Subcutaneous abdominal adipose tissue (tissue), 5 donors: ENCODE measurements at regions not wholly inside any gene's neighbourhood (a gene's known extent, or its start where the extent isn't known, plus 50 kb on each side); places are given as distances from the start of the nearest gene placed in this dataset.

ENCODE experiments used
- H3K27ac ChIP-seq: one replicate; pipeline ENCODE4 v1.7.0; 2013; ENCODE audit warnings: low read depth, mild to moderate bottlenecking, inconsistent platforms, low read length, moderate library complexity
- H3K27me3 ChIP-seq, 5 donors: one replicate each; pipeline ENCODE4 v1.7.0; 2013; ENCODE audit warnings: low read length in 5 of 5, inconsistent platforms in 1 of 5; ENCODE audit not compliant: control insufficient read depth in 5 of 5, insufficient read depth in 4 of 5
- H3K36me3 ChIP-seq, 5 donors: one replicate each; pipeline ENCODE4 v1.7.0; 2013; ENCODE audit warnings: low read length in 5 of 5; ENCODE audit not compliant: control insufficient read depth in 5 of 5, insufficient read depth in 5 of 5
- H3K4me1 ChIP-seq, 5 donors: one replicate each; pipeline ENCODE4 v1.7.0; 2013; ENCODE audit warnings: low read length in 5 of 5, mild to moderate bottlenecking in 3 of 5, moderate library complexity in 1 of 5; ENCODE audit not compliant: control insufficient read depth in 5 of 5, insufficient read depth in 5 of 5
- H3K4me3 ChIP-seq, 5 donors: one replicate each; pipeline ENCODE4 v1.7.0; 2013; ENCODE audit warnings: low read length in 5 of 5, low read depth in 1 of 5
- H3K9ac ChIP-seq, 5 donors: one replicate each; pipeline ENCODE4 v1.7.0; 2013; ENCODE audit warnings: low read length in 5 of 5, mild to moderate bottlenecking in 4 of 5, moderate library complexity in 3 of 5
- H3K9me3 ChIP-seq, 5 donors: one replicate each; pipeline ENCODE4 v1.7.0; 2013; ENCODE audit warnings: low read length in 5 of 5; ENCODE audit not compliant: control insufficient read depth in 5 of 5
- donor health status: healthy.
- donor health status: healthy.
- donor health status: healthy.
- donor health status: healthy.
- donor health status: healthy.

DNA sequence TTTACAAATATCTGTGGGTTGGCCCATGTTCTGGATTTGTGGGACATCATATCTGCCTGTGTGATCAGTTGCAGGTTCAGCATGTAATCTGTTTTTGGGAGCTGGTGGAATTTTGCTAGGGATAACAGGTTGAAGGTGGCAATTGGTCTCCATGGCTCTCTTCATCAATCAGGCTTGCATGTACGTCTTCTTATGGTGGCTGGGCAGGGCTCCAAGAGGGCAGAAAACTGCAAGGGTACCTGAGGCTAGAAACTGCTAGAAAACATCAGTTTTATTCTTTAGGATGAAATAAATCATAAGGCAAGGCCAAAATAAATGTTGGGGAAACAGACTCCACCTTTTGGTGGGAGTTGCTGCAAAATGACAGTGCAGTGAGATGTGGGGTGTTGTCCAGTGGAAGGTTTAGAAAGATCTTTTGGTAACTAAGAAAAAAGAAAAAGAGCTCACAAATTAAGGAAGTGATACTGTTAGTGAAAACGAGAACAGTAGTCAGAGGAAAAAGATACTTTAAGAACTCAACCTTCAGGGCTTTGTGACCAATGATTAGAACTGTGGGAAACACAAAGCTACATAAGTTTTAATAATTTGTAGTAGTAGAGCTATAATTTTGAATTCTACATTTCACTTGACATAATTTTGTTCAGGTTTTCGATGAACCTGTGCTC, 300.7 kb upstream of the IZUMO3 start:
- no peaks in the 10 kb centered on the region for H3K36me3 ChIP-seq
- H3K4me3 ChIP-seq: no peak overlapping the region
- no peaks in the 10 kb centered on the region for H3K9me3 ChIP-seq
- H3K9ac ChIP-seq: no peak overlapping the region
- no peak overlapping the region for H3K27ac ChIP-seq
- no peaks in the 10 kb centered on the region for H3K27me3 ChIP-seq
- H3K4me1 ChIP-seq: peaks cover 0 to 5% (median 0%) of the 10 kb centered on the region in 5 donors

GRCh38 chr9:24844217-24844616, 298.5 kb upstream of the IZUMO3 start:
- peaks cover 0 to 5% (median 0%) of the 10 kb centered on the region in 5 donors for H3K4me1 ChIP-seq
- H3K4me3 ChIP-seq: no peak overlapping the region
- H3K36me3 ChIP-seq: no peaks in the 10 kb centered on the region
- H3K27ac ChIP-seq: no peak overlapping the region
- no peak overlapping the region for H3K9ac ChIP-seq
- no peaks in the 10 kb centered on the region for H3K27me3 ChIP-seq
- H3K9me3 ChIP-seq: no peaks in the 10 kb centered on the region

- Histone ChIP-seq H3K4me3 (no peak overlapping the region), H3K27ac (no peak overlapping the region), H3K36me3 (no peaks in the 10 kb centered on the region), H3K27me3 (no peaks in the 10 kb centered on the region), H3K9ac (no peak overlapping the region), H3K9me3 (no peaks in the 10 kb centered on the region), H3K4me1 (peaks cover 0 to 5% (median 0%) of the 10 kb centered on the region in 5 donors)
These were observed 296.3 kb upstream of the IZUMO3 start for GRCh38 chr9:24841993-24842392.

DNA sequence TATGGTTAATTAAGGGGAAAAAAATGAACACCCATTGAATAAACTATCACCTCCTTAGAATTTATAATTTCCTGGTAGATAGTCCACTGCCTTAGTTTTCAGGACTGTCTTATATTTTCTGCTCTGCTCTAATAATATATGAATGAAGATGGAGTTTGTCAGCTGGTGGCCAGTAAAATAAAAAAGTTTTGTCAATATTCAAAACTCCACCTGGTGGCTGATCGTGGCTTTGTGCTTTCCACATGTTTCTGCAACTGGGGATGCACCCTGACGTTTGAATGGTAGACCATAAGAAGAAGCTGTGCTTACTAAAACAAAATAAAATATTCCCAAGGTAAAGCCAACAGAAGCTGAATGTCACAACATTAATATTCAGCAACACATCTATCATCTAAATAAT, 286.6 kb upstream of the IZUMO3 start:
- Histone ChIP-seq H3K27ac (no peak overlapping the region), H3K9me3 (no peaks in the 10 kb centered on the region), H3K9ac (no peak overlapping the region), H3K27me3 (no peaks in the 10 kb centered on the region), H3K36me3 (no peaks in the 10 kb centered on the region), H3K4me3 (no peak overlapping the region), H3K4me1 (no peaks in the 10 kb centered on the region)

DNA sequence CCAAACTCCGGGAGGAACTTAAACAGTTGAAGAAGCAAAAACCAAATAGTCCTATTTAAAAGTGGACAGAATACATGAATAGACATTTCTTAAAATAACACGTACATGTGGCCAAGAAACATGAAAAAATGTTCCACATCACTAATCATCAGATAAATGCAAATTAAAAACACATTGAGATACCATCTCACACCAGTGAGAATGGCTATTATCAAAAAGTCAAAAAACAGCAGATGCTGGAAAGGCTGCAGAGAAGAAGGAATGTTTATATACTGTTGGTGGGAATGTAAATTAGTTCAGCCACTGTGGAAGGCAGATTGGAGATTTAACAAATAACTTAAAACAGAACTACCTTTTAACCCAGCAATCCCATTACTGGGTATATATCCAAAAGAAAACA, 283.0 kb upstream of the IZUMO3 start:
- H3K27me3 ChIP-seq: no peaks in the 10 kb centered on the region
- no peak overlapping the region for H3K4me3 ChIP-seq
- H3K9ac ChIP-seq: no peak overlapping the region
- H3K9me3 ChIP-seq: no peaks in the 10 kb centered on the region
- H3K27ac ChIP-seq: no peak overlapping the region
- H3K36me3 ChIP-seq: no peaks in the 10 kb centered on the region
- H3K4me1 ChIP-seq: no peaks in the 10 kb centered on the region

DNA sequence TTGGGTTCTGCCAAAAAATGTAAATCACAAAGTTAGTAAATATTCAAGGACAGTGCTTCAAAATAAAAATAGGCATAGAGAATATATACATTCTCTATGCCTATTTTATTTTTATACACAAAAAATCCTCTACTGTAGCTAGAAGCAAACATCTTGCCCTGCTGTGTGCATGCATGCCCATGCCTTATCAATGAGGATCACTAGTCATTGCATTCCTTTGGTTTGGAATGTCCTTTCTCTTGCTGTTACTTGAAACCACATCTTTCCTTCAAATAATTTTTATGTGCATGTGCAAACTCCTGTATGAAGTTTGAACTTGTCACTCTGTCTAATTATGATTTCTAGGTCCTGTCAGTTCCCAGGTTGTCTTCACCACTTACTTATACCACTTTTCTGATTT, 278.9 kb upstream of the IZUMO3 start:
- no peak overlapping the region for H3K27ac ChIP-seq
- H3K36me3 ChIP-seq: no peaks in the 10 kb centered on the region
- no peak overlapping the region for H3K4me3 ChIP-seq
- H3K9me3 ChIP-seq: no peaks in the 10 kb centered on the region
- no peaks in the 10 kb centered on the region for H3K27me3 ChIP-seq
- no peaks in the 10 kb centered on the region for H3K4me1 ChIP-seq
- no peak overlapping the region for H3K9ac ChIP-seq

DNA sequence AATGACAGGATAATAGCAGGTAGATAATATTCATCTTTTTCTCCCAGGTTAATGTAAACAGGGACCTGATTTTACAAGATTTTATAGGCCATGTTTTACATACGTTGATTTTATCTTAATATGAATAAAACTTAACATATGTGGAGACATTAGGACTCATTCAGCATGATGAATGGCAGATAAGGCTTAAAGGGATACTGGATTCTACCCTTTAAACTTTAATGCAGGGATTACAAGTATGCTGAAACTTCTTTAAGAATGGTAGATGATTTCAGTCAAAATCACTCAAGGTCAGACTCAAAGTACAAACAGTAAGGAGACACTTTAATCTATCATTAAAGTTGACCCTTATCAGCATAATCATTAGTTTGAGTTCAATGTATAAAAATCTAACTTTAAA, 274.5 kb upstream of the IZUMO3 start:
- Histone ChIP-seq H3K27ac (no peak overlapping the region), H3K9ac (no peak overlapping the region), H3K9me3 (no peaks in the 10 kb centered on the region), H3K27me3 (no peaks in the 10 kb centered on the region), H3K4me1 (no peaks in the 10 kb centered on the region), H3K4me3 (no peak overlapping the region), H3K36me3 (no peaks in the 10 kb centered on the region)

- no peak overlapping the region for H3K9ac ChIP-seq
These were observed 272.1 kb upstream of the IZUMO3 start for GRCh38 chr9:24817756-24818155.

DNA sequence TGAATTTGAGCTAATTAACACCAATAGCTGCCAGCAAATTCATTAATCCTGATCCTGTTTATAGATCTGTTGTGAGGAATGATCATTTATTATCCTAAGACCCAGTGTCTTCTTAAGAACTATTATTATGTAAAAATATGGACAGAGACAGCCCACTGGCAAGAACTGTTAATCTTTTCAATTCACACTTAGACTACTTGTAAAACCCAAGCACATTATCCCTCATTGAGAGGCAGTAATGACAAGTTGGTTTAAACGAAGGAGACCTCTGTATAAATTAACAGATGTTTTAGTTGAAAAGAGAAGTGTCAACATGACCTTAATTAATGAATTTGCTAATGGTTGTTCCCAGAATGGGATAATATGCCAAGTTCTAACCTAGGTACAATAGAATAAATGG, 270.3 kb upstream of the IZUMO3 start:
- H3K4me3 ChIP-seq: no peak overlapping the region
- no peak overlapping the region for H3K9ac ChIP-seq
- H3K27ac ChIP-seq: no peak overlapping the region

More at GRCh38 chr9:24817756-24818155, 272.1 kb upstream of the IZUMO3 start:
- Histone ChIP-seq H3K9me3 (peaks cover 0 to under 1% (median 0%) of the 10 kb centered on the region in 5 donors), H3K27me3 (no peaks in the 10 kb centered on the region), H3K27ac (no peak overlapping the region), H3K36me3 (no peaks in the 10 kb centered on the region), H3K4me1 (no peaks in the 10 kb centered on the region), H3K4me3 (no peak overlapping the region)

GRCh38 chr9:24801344-24801743, 255.6 kb upstream of the IZUMO3 start:
- Histone ChIP-seq H3K27ac (no peak overlapping the region), H3K27me3 (no peaks in the 10 kb centered on the region), H3K4me1 (no peaks in the 10 kb centered on the region), H3K36me3 (no peaks in the 10 kb centered on the region), H3K9ac (no peak overlapping the region), H3K9me3 (no peaks in the 10 kb centered on the region), H3K4me3 (no peak overlapping the region)

More for the DNA sequence above, 270.3 kb upstream of the IZUMO3 start:
- Histone ChIP-seq H3K4me1 (no peaks in the 10 kb centered on the region), H3K9me3 (peaks cover 0 to 3% (median 0%) of the 10 kb centered on the region in 5 donors), H3K36me3 (no peaks in the 10 kb centered on the region), H3K27me3 (no peaks in the 10 kb centered on the region)
